Ascending aorta (tissue), 2 donors: ENCODE measurements at regions not wholly inside any gene's neighbourhood (a gene's known extent, or its start where the extent isn't known, plus 50 kb on each side); places are given as distances from the start of the nearest gene placed in this dataset.

Source experiments
- DNase-seq, 2 donors: peaks; one replicate each; pipeline ENCODE4 v3.0.0-alpha.2; 2019; ENCODE audit warnings: low spot score in 2 of 2
- H3K27ac ChIP-seq, 2 donors: fragments of 200-600 bp; sonication (generic); one replicate each; pipeline ENCODE4 v1.5.1; 2016 to 2017; ENCODE audit warnings: mild to moderate bottlenecking in 1 of 2
- H3K27me3 ChIP-seq: fragments of 200-600 bp; sonication (generic); one replicate; pipeline ENCODE4 v1.5.1; 2017
- H3K36me3 ChIP-seq, 2 donors: fragments of 200-600 bp; sonication (generic); one replicate each; pipeline ENCODE4 v1.5.1; 2016
- H3K4me1 ChIP-seq, 2 donors: fragments of 200-600 bp; sonication (generic); one replicate each; pipeline ENCODE4 v1.5.1; 2016 to 2017; ENCODE audit warnings: mild to moderate bottlenecking in 1 of 2
- H3K4me3 ChIP-seq, 2 donors: fragments of 200-600 bp; sonication (generic); one replicate each; pipeline ENCODE4 v1.5.1; 2016 to 2017; ENCODE audit warnings: mild to moderate bottlenecking in 1 of 2
- H3K9me3 ChIP-seq, 2 donors: fragments of 200-600 bp; sonication (generic); one replicate each; pipeline ENCODE4 v1.5.1; 2016
- CTCF ChIP-seq, 3 experiments: fragments of 200-600 bp in 2 of 3; fragments of 450-650 bp in 1 of 3; sonication (generic) in 2 of 3; IDR thresholded peaks; one replicate each; pipeline ENCODE4 v1.5.1; 2016 to 2019; ENCODE audit warnings: antibody characterized with exemption in 3 of 3, mild to moderate bottlenecking in 1 of 3, moderate library complexity in 1 of 3
- intact Hi-C: fragments of 100-400 bp; cut with DNase I; formaldehyde crosslinking; loops from one replicate; pipeline ENCODE4 v1.15.1; 2023

DNA sequence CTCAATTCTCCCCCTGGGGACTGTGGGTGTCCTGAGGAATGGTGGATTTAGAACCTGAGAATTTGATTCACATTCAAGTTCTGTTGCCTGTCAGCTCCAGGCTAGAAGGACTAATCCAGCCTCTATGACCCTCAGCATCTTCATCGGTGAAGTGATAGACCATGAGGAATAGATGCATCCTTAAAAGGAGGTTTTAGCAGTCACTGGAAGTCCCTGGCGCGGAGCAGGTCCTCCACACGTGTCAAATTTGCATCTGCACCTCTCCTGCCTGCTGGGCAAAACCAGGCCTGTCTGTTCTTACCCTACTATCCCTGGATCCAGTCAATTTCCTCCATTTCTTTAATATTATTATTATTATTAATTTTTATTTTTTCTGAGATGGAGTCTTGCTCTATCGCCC is 808.4 kb downstream of the TBC1D22A start:
- DNase-seq: no peak
- Histone ChIP-seq H3K4me3 (no peak overlapping the region), H3K27me3 (no peaks in the 10 kb centered on the region), H3K27ac (no peak overlapping the region), H3K4me1 (no peaks in the 10 kb centered on the region), H3K36me3 (no peaks in the 10 kb centered on the region), H3K9me3 (no peaks in the 10 kb centered on the region)
- intact Hi-C loops: no loop called here
- no peak for TF ChIP-seq CTCF (IDR thresholded peaks at IDR 0.05)

GRCh38 chr22:47570300-47570685 is 807.8 kb downstream of the TBC1D22A start:
- peak in 1 of 2 donors; percentile 8 for DNase-seq
- Histone ChIP-seq H3K9me3 (no peaks in the 10 kb centered on the region), H3K4me3 (no peak overlapping the region), H3K4me1 (no peaks in the 10 kb centered on the region), H3K27ac (no peak overlapping the region), H3K36me3 (no peaks in the 10 kb centered on the region), H3K27me3 (no peaks in the 10 kb centered on the region)
- no peak for TF ChIP-seq CTCF (IDR thresholded peaks at IDR 0.05)
- intact Hi-C loops: no loop called here

DNA sequence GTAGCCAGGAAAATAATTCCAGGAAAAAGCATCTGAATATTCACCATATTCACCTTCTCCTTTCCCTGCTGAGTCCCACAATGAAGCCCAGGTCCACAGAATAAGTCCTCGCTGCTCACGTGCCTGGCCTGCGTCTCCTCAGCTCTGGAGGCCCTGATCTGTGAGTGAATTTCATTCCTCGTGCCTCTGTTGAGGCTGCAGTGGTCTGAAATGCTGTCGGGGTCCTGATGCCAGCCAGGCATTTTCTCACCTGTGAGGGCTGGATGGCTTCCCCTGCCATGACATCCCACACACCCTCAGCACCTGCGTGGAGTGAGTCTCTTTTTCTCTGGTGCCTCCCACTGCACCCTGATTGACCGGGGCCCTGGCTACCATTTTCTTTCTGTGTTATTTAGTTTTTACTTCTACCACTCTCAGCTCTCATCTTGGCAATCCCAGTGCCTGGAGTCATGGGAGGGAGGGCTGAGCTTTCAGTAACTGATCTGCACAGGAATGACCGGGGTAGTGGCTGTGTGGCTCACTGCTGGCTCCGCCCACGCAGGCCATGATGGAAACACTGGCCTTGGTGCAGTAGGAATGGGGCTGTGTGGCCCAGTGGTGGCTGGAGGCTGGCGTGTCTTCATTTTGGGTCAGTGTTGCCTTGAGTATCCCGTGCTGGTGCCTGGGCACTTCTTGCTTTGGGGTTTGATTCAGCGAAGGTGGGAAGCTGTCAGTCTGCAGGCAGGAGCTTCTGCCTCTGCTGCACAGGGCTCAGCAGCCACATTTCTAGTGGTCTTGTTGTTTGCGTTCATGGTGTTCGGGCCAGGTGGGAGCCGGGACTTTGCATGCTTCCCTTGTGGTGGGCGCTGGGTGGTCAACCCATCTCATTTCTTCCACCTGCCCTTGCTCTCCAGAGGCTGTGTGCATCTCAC is 807.2 kb downstream of the TBC1D22A start:
- no peak for TF ChIP-seq CTCF (IDR thresholded peaks at IDR 0.05)
- no peaks in the 10 kb centered on the region for H3K36me3 ChIP-seq
- H3K4me1 ChIP-seq: no peaks in the 10 kb centered on the region
- no peak overlapping the region for H3K4me3 ChIP-seq
- no peaks in the 10 kb centered on the region for H3K27me3 ChIP-seq
- peak in 1 of 2 donors; percentile 18 for DNase-seq
- no peak overlapping the region for H3K27ac ChIP-seq
- intact Hi-C loops: no loop called here
- H3K9me3 ChIP-seq: no peaks in the 10 kb centered on the region

DNA sequence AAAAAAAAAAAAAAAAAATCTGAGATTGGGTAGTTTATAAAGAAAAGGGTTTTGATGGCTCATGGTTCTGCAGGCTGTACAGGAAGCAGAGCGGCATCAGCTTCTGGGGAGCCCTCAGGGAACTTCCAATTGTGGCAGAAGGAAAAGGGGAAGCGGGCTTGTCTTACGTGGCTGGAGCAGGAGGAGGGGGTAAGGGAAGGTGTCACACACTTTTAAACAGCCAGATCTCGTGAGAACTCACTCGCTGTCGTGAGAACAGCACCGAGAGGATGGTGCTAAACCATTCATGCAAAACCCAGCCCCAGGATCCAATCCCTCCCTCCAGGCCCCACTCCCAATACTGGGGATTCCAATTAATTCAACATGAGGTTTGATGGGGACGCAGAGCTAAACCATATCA is 806.2 kb downstream of the TBC1D22A start:
- H3K36me3 ChIP-seq: no peaks in the 10 kb centered on the region
- H3K27ac ChIP-seq: no peak overlapping the region
- DNase-seq: no peak
- no peaks in the 10 kb centered on the region for H3K27me3 ChIP-seq
- intact Hi-C loops: no loop called here
- no peaks in the 10 kb centered on the region for H3K4me1 ChIP-seq
- TF ChIP-seq CTCF (IDR thresholded peaks at IDR 0.05): no peak
- no peaks in the 10 kb centered on the region for H3K9me3 ChIP-seq
- H3K4me3 ChIP-seq: no peak overlapping the region

DNA sequence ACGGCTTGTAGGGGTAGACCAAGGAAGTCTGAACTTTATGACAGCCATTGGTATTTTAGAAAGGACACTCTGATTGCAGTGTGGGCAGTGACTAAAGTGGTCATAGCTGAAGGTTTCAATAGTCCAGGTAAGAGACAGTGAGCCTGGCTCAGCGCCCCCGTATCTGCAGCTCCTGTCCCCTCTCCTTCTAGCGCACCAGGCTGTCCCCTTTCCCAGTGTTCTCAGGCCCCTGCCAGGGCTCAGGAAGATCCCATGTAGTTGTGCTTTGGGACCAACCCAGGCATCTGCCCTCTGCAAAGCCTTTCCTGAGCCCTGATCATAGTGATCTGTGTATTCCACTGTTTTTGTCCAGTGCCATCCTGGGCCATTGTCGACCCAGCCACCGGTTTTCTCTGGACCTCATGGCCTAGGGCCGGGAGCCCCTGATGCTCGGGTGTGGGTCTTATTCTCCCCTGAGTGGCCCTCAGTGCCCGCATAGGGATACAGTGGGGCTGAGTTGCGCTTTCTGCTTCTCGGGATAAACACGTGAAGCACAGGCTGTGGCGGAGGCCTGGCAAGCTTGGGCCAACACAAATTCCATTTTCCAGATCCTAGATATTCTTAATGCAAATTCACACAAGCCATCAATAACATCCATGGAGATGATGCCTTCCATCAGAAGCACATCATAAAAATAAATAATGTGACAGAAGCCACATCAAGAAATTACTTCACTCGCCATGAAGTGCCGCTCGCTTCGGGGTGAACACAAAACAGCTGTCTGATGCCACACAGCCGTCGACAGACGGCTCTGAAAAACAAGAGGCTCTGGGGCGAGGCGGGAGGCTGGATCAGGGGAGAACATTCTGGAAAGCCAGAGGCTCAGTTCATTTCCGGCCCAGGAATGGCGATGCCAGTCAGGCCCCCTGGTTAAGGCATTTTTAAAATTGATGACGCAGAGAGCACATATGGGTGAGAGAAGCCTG is 805.0 kb downstream of the TBC1D22A start:
- TF ChIP-seq CTCF (IDR thresholded peaks at IDR 0.05): no peak
- Histone ChIP-seq H3K27me3 (no peaks in the 10 kb centered on the region), H3K9me3 (no peaks in the 10 kb centered on the region), H3K36me3 (no peaks in the 10 kb centered on the region), H3K4me3 (no peak overlapping the region), H3K4me1 (no peaks in the 10 kb centered on the region), H3K27ac (no peak overlapping the region)
- intact Hi-C loops: no loop called here
- no peak for DNase-seq
